HG03460 (cell line): ENCODE measurements at regions not wholly inside any gene's neighbourhood (a gene's known extent, or its start where the extent isn't known, plus 50 kb on each side); places are given as distances from the start of the nearest gene placed in this dataset.

ENCODE experiments used
- ATAC-seq: cut with Tn5 transposase; IDR thresholded peaks from one replicate; pipeline ENCODE4 v1.9.1; 2021; ENCODE audit not compliant: unreplicated experiment

- ATAC-seq = no peak
These were observed 125.0 kb upstream of the TBL1X start for GRCh38 chrX:9339603-9340491.

GRCh38 chrX:9340598-9341290 lies 124.1 kb upstream of the TBL1X start:
- peak; percentile 32 for ATAC-seq

GRCh38 chrX:9341291-9342201 lies 123.3 kb upstream of the TBL1X start:
- ATAC-seq = peak; percentile 83

- no peak for ATAC-seq
These were observed 122.3 kb upstream of the TBL1X start for GRCh38 chrX:9342561-9343051.

GRCh38 chrX:9343971-9344370 lies 120.9 kb upstream of the TBL1X start:
- no peak for ATAC-seq

- ATAC-seq = no peak
These were observed 118.9 kb upstream of the TBL1X start for GRCh38 chrX:9345957-9346356.

- ATAC-seq = no peak
These were observed 115.0 kb upstream of the TBL1X start for GRCh38 chrX:9349572-9350494.

GRCh38 chrX:9351126-9351525 lies 113.7 kb upstream of the TBL1X start:
- no peak for ATAC-seq

GRCh38 chrX:9352243-9352642 lies 112.6 kb upstream of the TBL1X start:
- peak; percentile 59 for ATAC-seq

- ATAC-seq = peak; percentile 71
These were observed 112.0 kb upstream of the TBL1X start for GRCh38 chrX:9352694-9353411.

- no peak for ATAC-seq
These were observed 109.9 kb upstream of the TBL1X start for GRCh38 chrX:9354918-9355317.

GRCh38 chrX:9355739-9356138 lies 109.1 kb upstream of the TBL1X start:
- ATAC-seq = no peak

GRCh38 chrX:9356846-9357245 lies 108.0 kb upstream of the TBL1X start:
- no peak for ATAC-seq

GRCh38 chrX:9357518-9358114 lies 107.2 kb upstream of the TBL1X start:
- no peak for ATAC-seq

GRCh38 chrX:9362363-9362928 lies 102.4 kb upstream of the TBL1X start:
- ATAC-seq = no peak

- ATAC-seq = no peak
These were observed 97.4 kb upstream of the TBL1X start for GRCh38 chrX:9367421-9367820.

- ATAC-seq = no peak
These were observed 96.6 kb upstream of the TBL1X start for GRCh38 chrX:9368262-9368661.

- no peak for ATAC-seq
These were observed 95.0 kb upstream of the TBL1X start for GRCh38 chrX:9369802-9370291.
